22Rv1 (cell line): ENCODE measurements at regions not wholly inside any gene's neighbourhood (a gene's known extent, or its start where the extent isn't known, plus 50 kb on each side); places are given as distances from the start of the nearest gene placed in this dataset.

Experiments
- H3K27ac ChIP-seq: fragments of 450-650 bp; 2 replicates; pipeline ENCODE4 v1.5.1; 2017
- ZFX ChIP-seq: fragments of 450-650 bp; IDR thresholded peaks from 2 replicates; pipeline ENCODE4 v1.6.1; 2017; ENCODE audit warnings: antibody characterized with exemption, borderline replicate concordance
- TF ChIP-seq, protein P1 (sequence below): fragments of 450-650 bp; IDR thresholded peaks from 2 replicates; pipeline ENCODE4 v1.5.1; 2017; ENCODE audit warnings: mild to moderate bottlenecking

DNA sequence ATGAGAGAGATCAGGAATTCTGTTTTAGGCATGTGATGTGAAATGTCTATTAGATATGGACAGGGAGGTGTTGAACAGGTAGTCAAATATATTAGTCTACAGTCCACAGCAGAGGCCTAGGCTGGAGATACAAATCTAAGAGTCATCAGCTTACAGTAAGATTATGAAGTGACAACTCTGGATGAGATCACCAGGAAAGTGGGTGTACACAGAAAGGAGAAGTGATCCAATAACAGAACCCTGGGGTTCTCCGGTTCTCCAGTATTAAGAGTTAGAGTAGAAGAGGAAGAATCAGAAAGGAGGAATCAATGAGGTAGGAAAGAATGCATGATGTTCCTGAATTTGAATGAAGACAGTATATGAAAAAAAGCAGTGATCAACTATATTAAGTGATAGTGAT lies 362.3 kb downstream of the FIGN start:
- no peak for TF ChIP-seq ZFX
- TF ChIP-seq, protein P1, sequence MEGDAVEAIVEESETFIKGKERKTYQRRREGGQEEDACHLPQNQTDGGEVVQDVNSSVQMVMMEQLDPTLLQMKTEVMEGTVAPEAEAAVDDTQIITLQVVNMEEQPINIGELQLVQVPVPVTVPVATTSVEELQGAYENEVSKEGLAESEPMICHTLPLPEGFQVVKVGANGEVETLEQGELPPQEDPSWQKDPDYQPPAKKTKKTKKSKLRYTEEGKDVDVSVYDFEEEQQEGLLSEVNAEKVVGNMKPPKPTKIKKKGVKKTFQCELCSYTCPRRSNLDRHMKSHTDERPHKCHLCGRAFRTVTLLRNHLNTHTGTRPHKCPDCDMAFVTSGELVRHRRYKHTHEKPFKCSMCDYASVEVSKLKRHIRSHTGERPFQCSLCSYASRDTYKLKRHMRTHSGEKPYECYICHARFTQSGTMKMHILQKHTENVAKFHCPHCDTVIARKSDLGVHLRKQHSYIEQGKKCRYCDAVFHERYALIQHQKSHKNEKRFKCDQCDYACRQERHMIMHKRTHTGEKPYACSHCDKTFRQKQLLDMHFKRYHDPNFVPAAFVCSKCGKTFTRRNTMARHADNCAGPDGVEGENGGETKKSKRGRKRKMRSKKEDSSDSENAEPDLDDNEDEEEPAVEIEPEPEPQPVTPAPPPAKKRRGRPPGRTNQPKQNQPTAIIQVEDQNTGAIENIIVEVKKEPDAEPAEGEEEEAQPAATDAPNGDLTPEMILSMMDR, result no peak
- no peak overlapping the region for H3K27ac ChIP-seq

DNA sequence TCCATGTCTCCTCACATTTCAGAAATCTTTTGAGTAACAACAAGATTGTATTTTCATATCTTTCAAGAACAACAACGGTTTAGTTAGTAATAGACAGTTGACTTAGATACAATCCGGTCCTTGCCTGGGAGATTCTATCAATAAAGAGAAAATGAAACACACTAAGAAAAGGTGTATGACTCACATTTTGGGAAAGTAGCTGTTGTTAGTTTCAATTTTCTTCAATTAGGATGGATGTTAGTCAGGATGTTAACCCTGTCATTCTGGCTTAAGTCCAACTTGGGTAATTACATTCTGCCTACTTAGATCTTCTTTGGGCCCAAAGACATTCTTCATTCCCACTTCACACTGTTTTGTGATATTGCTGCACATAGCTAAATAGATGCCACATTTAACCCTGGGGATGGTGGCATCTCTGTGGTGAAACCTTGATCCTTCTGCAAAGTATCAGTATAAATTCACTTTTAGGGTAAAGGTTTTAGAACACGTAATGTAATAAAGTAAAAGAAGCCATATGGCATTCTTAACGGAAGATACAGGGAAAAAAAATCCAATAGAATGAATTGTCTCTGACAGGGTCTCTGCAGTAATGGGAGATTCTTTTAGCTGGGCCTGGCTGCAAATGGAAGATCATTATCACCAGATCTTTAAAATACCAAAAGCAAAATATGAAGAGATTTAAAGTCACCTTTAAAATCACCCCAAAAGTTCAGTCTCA lies 365.5 kb downstream of the FIGN start:
- no peak overlapping the region for H3K27ac ChIP-seq
- TF ChIP-seq ZFX, result no peak
- TF ChIP-seq, protein P1, result no peak

DNA sequence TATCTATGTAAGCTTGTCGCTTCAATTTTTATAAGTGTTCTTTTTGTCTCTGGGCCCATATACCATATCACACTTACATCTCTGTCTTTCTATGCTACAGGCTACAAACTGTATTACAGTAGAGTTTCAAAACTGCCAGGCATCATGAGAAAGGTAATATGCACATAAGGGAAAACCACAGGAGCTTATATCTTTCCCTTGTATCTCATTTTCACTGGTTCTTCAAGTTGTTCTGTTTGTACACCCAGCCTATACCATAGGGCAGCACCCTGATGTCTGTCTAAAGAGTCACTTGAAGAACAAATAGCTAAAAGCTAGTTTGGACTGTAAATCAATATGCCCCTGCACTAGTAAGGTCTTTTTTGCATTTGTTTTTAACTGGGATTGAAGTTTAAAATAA lies 366.7 kb downstream of the FIGN start:
- H3K27ac ChIP-seq, result no peak overlapping the region
- TF ChIP-seq, protein P1, result no peak
- no peak for TF ChIP-seq ZFX

DNA sequence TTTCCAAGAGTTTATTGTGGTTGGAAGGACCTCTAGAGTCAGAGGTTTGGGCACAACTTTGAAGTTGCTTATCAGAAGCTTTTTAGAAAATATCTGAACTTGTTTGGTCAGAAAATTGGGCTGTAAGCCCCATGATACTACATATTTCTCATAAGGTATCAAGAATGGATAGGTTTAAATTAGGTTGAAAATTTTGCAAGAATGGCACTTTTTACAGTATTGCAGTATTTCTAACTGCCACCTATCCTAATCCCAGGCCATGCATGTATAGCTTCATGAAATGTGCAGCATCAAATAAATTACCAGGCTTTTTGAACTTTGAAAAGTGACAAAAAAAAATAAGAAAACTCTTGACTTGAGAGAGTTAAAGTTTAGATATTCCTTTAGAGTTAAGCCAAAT lies 367.2 kb downstream of the FIGN start:
- H3K27ac ChIP-seq, result no peak overlapping the region
- TF ChIP-seq, protein P1, result no peak
- TF ChIP-seq ZFX, result no peak

DNA sequence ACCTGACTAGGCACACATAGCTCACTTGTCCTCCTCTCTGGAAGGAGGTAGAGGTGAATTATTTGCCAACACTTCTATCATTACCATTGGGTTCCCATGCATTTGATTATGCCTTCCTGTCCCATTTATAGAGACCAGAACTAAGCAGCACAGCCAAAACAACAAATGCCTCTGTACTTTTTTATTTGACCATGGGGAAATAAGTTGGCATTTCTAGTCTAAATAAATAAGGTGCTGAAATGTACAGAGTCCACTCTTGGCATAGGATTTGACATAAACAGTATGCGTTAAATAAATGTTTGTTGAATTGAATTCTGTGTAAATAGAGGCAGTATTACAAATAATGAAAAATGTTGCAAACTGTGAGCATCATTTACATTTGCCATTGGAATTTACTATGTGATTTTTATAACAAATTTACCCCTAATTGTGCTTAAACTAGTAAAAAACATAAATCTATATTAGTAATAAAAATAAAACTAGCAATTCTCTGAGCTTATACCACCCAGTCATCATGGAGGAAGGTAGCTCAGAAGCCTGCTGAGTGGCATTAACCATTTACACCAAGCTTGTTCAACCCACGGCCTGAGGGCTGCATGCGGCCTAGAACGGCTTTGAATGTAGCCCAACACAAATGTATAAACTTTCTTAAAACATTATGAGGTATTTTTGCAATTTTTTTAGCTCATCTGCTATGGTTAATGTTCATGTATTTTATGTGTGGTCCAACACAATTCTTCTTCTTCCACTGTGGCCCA lies 367.8 kb downstream of the FIGN start:
- TF ChIP-seq, protein P1, result no peak
- no peak for TF ChIP-seq ZFX
- no peak overlapping the region for H3K27ac ChIP-seq

DNA sequence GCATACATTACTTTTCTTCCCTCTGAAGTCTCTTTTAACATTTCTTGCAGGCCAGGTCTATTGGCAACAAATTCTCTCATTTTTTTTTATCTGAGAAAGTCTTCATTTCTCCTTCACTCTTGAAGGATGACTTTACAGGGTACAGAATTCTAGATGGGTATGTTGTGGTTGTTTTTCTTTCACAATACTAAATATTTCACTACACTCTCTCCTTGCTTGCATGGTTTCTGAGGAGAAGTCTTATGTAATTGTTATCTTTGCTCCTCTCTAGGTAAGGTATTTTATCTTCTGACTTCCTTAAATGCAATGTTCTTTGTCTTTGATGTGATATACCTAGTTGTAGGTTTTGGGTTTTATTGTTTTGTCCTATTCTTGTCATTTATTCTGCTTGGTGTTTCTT lies 371.1 kb downstream of the FIGN start:
- TF ChIP-seq ZFX, result no peak
- TF ChIP-seq, protein P1, result no peak
- H3K27ac ChIP-seq, result no peak overlapping the region

DNA sequence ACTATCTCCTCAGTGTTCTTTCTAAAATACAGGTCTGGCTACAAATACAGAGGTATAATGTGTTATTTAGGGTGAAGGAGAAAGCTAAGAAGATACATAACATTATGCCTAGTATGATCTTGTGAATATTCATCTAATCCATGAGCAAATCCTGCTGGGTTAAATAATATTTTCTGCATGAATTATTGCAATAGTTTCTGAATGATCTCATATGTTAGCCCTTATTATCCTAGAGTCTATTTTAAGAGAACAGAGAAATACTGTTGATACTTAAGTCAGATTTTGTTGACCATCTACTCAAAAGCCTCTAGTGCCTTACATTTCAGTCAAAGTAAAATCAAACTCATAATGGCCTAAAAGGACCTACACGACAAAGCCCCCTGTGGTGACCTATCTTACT lies 382.3 kb downstream of the FIGN start:
- no peak overlapping the region for H3K27ac ChIP-seq
- no peak for TF ChIP-seq ZFX
- TF ChIP-seq, protein P1, result no peak
